Esophagus squamous epithelium (tissue), 5 donors: ENCODE measurements at regions not wholly inside any gene's neighbourhood (a gene's known extent, or its start where the extent isn't known, plus 50 kb on each side); places are given as distances from the start of the nearest gene placed in this dataset.

Experiments used
- DNase-seq: peaks from one replicate; lab custom pipeline; 2025; lab: John Stamatoyannopoulos, UW
- H3K27ac ChIP-seq, 4 donors: fragments of 200-600 bp; sonication (generic); one replicate each; pipeline ENCODE4 v1.5.1; 2016 to 2019; ENCODE audit warnings: mild to moderate bottlenecking in 1 of 4
- H3K27me3 ChIP-seq, 4 donors: fragments of 200-600 bp; sonication (generic); 1 replicate in 3 of 4; 2 replicates in 1 of 4; pipeline versions ENCODE4 v1.5.1 to v1.6.0; 2017 to 2021; ENCODE audit warnings: antibody characterized with exemption in 1 of 4
- H3K36me3 ChIP-seq, 3 donors: fragments of 200-600 bp; sonication (generic); one replicate each; pipeline ENCODE4 v1.5.1; 2016 to 2019
- H3K4me1 ChIP-seq, 3 donors: fragments of 200-600 bp; sonication (generic); one replicate each; pipeline ENCODE4 v1.5.1; 2017 to 2019
- H3K4me3 ChIP-seq, 4 donors: fragments of 200-600 bp; sonication (generic); 1 replicate in 3 of 4; 2 replicates in 1 of 4; pipeline ENCODE4 v1.5.1; 2016 to 2019; ENCODE audit warnings: mild to moderate bottlenecking in 2 of 4, moderate library complexity in 1 of 4
- H3K9me3 ChIP-seq, 3 donors: fragments of 200-600 bp; sonication (generic); one replicate each; pipeline ENCODE4 v1.5.1; 2016 to 2019
- POLR2A ChIP-seq, 4 donors: fragments of 450-650 bp; IDR thresholded peaks; one replicate each; pipeline ENCODE4 v1.6.1; 2017; ENCODE audit warnings: antibody characterized with exemption in 4 of 4, mild to moderate bottlenecking in 4 of 4, moderate library complexity in 3 of 4
- WGBS, 2 donors: methylation state at CpG; one replicate each; pipeline ENCODE4 v1.1.5; 2018; 5-methylcytosine and 5-hydroxymethylcytosine counted together
- intact Hi-C: fragments of 100-400 bp; cut with DNase I; formaldehyde crosslinking; loops from one replicate; pipeline ENCODE4 v1.15.0; 2022
- TF ChIP-seq, protein P1 (sequence below), 6 experiments: fragments of 450-650 bp in 4 of 6; fragments of 200-600 bp in 2 of 6; sonication (generic) in 2 of 6; IDR thresholded peaks; one replicate each; pipeline ENCODE4 v1.5.1; 2016 to 2019; ENCODE audit warnings: antibody characterized with exemption in 6 of 6, mild to moderate bottlenecking in 4 of 6, moderate library complexity in 4 of 6
- donor health status: DM: yes; HTN: yes; CAD: no.

DNA sequence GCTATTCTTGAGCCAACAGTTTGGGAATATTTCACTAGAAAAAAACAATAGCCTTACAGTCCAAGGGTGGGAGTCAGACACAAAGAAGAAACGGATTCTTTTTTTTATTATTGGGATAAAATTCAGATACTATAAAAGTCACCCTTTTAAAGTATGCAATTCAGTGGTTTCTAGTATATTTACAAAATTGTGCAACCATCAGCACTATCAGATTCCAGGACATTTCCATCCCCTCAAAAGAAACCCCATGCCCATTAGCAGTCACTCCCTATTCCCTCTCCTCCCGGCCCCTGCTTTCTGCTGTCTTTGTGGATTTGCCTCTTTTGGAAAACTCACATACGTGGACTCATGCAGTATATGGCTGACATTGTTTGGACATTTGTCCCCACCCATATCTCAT, 134.4 kb downstream of the C16orf95 start:
- Histone ChIP-seq H3K27ac (no peak overlapping the region), H3K4me3 (no peak overlapping the region), H3K4me1 (peaks cover 0 to 19% (median 0%) of the 10 kb centered on the region in 3 donors), H3K27me3 (peaks cover 0 to 22% (median 0%) of the 10 kb centered on the region in 4 donors), H3K9me3 (no peaks in the 10 kb centered on the region), H3K36me3 (no peaks in the 10 kb centered on the region)
- intact Hi-C loops = no loop called here
- 65 to 86% methylated on average over 3 of the region's 3 CpGs for WGBS, 2 donors
- TF ChIP-seq, protein P1, sequence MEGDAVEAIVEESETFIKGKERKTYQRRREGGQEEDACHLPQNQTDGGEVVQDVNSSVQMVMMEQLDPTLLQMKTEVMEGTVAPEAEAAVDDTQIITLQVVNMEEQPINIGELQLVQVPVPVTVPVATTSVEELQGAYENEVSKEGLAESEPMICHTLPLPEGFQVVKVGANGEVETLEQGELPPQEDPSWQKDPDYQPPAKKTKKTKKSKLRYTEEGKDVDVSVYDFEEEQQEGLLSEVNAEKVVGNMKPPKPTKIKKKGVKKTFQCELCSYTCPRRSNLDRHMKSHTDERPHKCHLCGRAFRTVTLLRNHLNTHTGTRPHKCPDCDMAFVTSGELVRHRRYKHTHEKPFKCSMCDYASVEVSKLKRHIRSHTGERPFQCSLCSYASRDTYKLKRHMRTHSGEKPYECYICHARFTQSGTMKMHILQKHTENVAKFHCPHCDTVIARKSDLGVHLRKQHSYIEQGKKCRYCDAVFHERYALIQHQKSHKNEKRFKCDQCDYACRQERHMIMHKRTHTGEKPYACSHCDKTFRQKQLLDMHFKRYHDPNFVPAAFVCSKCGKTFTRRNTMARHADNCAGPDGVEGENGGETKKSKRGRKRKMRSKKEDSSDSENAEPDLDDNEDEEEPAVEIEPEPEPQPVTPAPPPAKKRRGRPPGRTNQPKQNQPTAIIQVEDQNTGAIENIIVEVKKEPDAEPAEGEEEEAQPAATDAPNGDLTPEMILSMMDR (IDR thresholded peaks at IDR 0.05) = no peak
- no peak for TF ChIP-seq POLR2A (IDR thresholded peaks at IDR 0.05)
- no peak for DNase-seq

DNA sequence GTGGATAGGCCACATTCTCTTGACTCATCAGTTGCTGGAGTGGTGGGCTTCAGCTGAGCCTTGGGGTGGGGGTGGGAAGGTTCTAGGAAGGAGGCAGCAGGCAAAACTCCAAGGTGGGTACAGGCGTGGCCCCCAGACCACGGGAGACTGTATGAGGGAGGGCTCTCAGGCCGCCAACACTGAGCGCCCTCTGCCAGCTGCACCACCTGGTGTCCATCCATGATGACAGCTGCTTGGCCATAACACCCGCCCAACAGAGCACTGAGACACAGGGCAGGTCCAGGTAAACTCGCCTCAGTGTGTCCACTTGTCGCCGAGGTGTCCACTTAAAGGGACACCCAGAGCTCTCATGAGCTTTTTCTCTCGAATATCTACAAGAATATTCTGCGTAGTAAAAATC, 133.5 kb downstream of the C16orf95 start:
- peaks cover 0 to 12% (median 0%) of the 10 kb centered on the region in 3 donors for H3K4me1 ChIP-seq
- peaks cover 0 to 15% (median 0%) of the 10 kb centered on the region in 4 donors for H3K27me3 ChIP-seq
- no peak for TF ChIP-seq POLR2A (IDR thresholded peaks at IDR 0.05)
- TF ChIP-seq, protein P1 (IDR thresholded peaks at IDR 0.05) = no peak
- no peaks in the 10 kb centered on the region for H3K9me3 ChIP-seq
- H3K4me3 ChIP-seq = no peak overlapping the region
- no peak for DNase-seq
- intact Hi-C loops = no loop called here
- H3K27ac ChIP-seq = no peak overlapping the region
- no peaks in the 10 kb centered on the region for H3K36me3 ChIP-seq
- 84 to 93% methylated on average over 5 to 8 of the region's 10 CpGs for WGBS, 2 donors

DNA sequence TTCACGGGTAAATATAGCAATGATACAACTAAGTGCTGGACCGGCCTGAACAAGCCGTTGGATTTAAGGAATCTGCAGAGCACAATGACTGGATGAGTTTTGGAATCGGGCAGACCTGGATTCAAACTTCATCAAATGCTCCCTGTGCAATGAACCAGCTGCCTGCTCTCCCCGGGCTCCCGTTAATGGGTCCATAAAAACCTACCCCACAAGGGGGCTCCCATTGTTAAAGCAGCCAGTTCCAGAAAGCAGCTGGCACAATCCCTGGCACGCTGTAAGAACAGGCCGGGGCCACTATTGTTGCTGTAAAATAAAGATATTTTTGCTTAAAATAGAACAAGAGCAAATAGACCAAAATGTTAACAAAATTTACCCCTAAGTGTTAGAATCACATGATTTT, 131.9 kb downstream of the C16orf95 start:
- WGBS, 2 donors = 66 to 83% methylated on average over 3 to 8 of the region's 8 CpGs
- no peak overlapping the region for H3K27ac ChIP-seq

DNA sequence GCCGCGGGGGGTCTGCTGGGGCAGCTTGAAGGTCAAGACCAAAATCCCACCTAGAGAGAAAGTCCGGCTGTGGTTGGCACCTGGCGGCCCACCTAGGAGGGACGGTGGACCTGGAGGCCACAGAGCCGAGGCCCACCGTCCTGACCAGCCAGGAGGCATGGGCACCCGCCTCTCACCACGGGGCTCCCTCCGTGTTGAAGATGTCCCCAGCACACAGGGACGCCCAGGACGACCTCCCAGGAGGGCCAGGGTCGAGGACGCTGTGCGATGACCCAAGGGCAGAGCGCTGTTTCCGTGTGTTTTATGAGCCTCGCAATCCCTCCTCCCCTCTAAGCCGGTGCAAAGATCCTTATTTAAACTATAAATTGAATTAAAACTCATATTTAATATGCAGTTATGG, 131.2 kb downstream of the C16orf95 start:
- H3K4me3 ChIP-seq = no peak overlapping the region
- H3K4me1 ChIP-seq = no peaks in the 10 kb centered on the region
- H3K9me3 ChIP-seq = peaks cover 0 to 15% (median 9%) of the 10 kb centered on the region in 3 donors
- no peak for DNase-seq
- no peak for TF ChIP-seq POLR2A (IDR thresholded peaks at IDR 0.05)
- TF ChIP-seq, protein P1 (IDR thresholded peaks at IDR 0.05) = no peak
- H3K27me3 ChIP-seq = no peaks in the 10 kb centered on the region
- no peaks in the 10 kb centered on the region for H3K36me3 ChIP-seq
- H3K27ac ChIP-seq = no peak overlapping the region
- 87 to 91% methylated on average over 10 to 11 of the region's 19 CpGs for WGBS, 2 donors
- intact Hi-C loops = no loop called here

More for the DNA sequence above, 131.9 kb downstream of the C16orf95 start:
- H3K27me3 ChIP-seq = no peaks in the 10 kb centered on the region
- intact Hi-C loops = no loop called here
- no peaks in the 10 kb centered on the region for H3K36me3 ChIP-seq
- H3K9me3 ChIP-seq = peaks cover 0 to 11% (median 6%) of the 10 kb centered on the region in 3 donors
- TF ChIP-seq, protein P1 (IDR thresholded peaks at IDR 0.05) = no peak
- TF ChIP-seq POLR2A (IDR thresholded peaks at IDR 0.05) = no peak
- no peak for DNase-seq
- no peaks in the 10 kb centered on the region for H3K4me1 ChIP-seq
- H3K4me3 ChIP-seq = no peak overlapping the region

DNA sequence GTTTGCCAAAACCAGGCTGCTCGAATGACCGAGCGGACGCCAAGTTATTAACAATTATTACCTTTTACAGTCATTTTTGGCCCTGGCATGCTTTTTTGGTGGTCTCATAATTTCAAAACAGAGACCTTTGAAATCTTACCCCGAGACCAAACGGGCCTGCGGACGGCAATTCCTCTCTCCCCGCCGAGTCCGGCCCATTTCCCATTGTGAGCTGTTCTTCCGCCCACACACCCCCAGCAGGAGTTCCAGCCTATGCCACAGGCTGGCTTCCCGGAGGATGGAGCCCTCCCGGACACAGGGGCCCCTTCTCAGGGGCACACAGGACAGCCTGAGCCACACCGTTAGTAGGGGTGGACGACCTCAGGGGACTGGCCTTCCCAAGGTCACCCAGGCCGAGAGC, 130.7 kb downstream of the C16orf95 start:
- no peak for DNase-seq
- TF ChIP-seq, protein P1 (IDR thresholded peaks at IDR 0.05) = no peak
- TF ChIP-seq POLR2A (IDR thresholded peaks at IDR 0.05) = no peak
- H3K9me3 ChIP-seq = peaks cover 0 to 15% (median 9%) of the 10 kb centered on the region in 3 donors
- H3K27me3 ChIP-seq = no peaks in the 10 kb centered on the region
- intact Hi-C loops = no loop called here
- H3K4me1 ChIP-seq = no peaks in the 10 kb centered on the region
- 74 to 86% methylated on average over 4 to 12 of the region's 17 CpGs for WGBS, 2 donors
- no peak overlapping the region for H3K27ac ChIP-seq
- H3K4me3 ChIP-seq = no peak overlapping the region
- no peaks in the 10 kb centered on the region for H3K36me3 ChIP-seq
